HCT116 (cell line): ENCODE measurements at regions not wholly inside any gene's neighbourhood (a gene's known extent, or its start where the extent isn't known, plus 50 kb on each side); places are given as distances from the start of the nearest gene placed in this dataset.

Experiments used
- ATAC-seq: fragments of 200-7000 bp; cut with Tn5 transposase; 2 replicates; pipeline ENCODE4 v1.9.1; 2020; ENCODE audit warnings: mild to moderate bottlenecking, moderate library complexity
- BruUV-seq: library from RNA; stranded (reverse); fragments of 400-500 nt; replicated peaks from 2 replicates; lab custom pipeline; 2021; lab: Mats Ljungman, UMichigan
- CTCF ChIA-PET: fragments of 300-600 bp; sonication (Branson Sonifier 250); formaldehyde crosslinking; loops from one replicate; lab custom pipeline; 2021; ENCODE audit warnings: antibody characterized with exemption; lab: Charles Lee
- POLR2A ChIA-PET: fragments of 300-600, 350-600 bp; sonication (Branson Sonifier 250); formaldehyde crosslinking; loops from one replicate; lab custom pipeline; 2021; ENCODE audit warnings: antibody characterized with exemption; lab: Charles Lee
- RAD21 ChIA-PET, 2 experiments: fragments of 300-600 bp; sonication (Branson Sonifier 250); formaldehyde crosslinking; loops; one replicate each; lab custom pipeline; 2023; ENCODE audit warnings: low total read pairs in 2 of 2; ENCODE audit not compliant: uncharacterized antibody in 2 of 2, unreplicated experiment in 2 of 2, low non-redundant PET in 1 of 2; lab: Charles Lee
- DNase-seq: peaks from one replicate; pipeline ENCODE4 v3.0.0-alpha.2; 2010; ENCODE audit warnings: low read depth, low spot score
- H2AFZ ChIP-seq: fragments of 200-600 bp; shearing (Covaris generic), sonication (generic); 2 replicates; pipeline ENCODE4 v1.6.1; 2017; ENCODE audit warnings: low read depth, mixed run types, mixed read lengths, antibody characterized with exemption, low read length; ENCODE audit not compliant: poor library complexity, severe bottlenecking
- H3K27ac ChIP-seq: 2 replicates; pipeline ENCODE4 v1.5.1; 2012; ENCODE audit warnings: low read depth, low read length
- H3K27me3 ChIP-seq: fragments of 200-600 bp; sonication (generic); 2 replicates; pipeline ENCODE4 v1.6.1; 2016; ENCODE audit warnings: mixed run types, low read length, mixed read lengths; ENCODE audit not compliant: insufficient read depth
- H3K36me3 ChIP-seq, 2 experiments: fragments of 200-500 bp in 1 of 2; fragments of 200-600 bp in 1 of 2; sonication (Bioruptor generic) in 1 of 2; sonication (generic) in 1 of 2; 2 replicates each; pipeline versions ENCODE4 v1.5.1 to v1.6.1; 2014 to 2016; ENCODE audit warnings: low read length in 2 of 2, inconsistent platforms in 1 of 2, mixed read lengths in 1 of 2, mixed run types in 1 of 2; ENCODE audit not compliant: insufficient read depth in 2 of 2, control insufficient read depth in 1 of 2
- H3K4me1 ChIP-seq, 2 experiments: fragments of 200-600 bp in 1 of 2; sonication (generic) in 1 of 2; 2 replicates each; pipeline versions ENCODE4 v1.5.1 to v1.6.1; 2012 to 2017; ENCODE audit warnings: low read length in 2 of 2, inconsistent platforms in 1 of 2, mild to moderate bottlenecking in 1 of 2, mixed read lengths in 1 of 2, mixed run types in 1 of 2, moderate library complexity in 1 of 2; ENCODE audit not compliant: insufficient read depth in 2 of 2, control insufficient read depth in 1 of 2
- H3K4me2 ChIP-seq: fragments of 200-600 bp; sonication (generic); 2 replicates; pipeline ENCODE4 v1.6.1; 2017; ENCODE audit warnings: mixed run types, low read length, mixed read lengths
- H3K4me3 ChIP-seq, 2 experiments: fragments of 200-600 bp in 1 of 2; sonication (generic) in 1 of 2; replicated peaks in 1 of 2; 2 replicates each; pipeline ENCODE4 v1.5.1; 2011 to 2016; ENCODE audit warnings: low read length in 2 of 2, control low read depth in 1 of 2, low read depth in 1 of 2, mild to moderate bottlenecking in 1 of 2, mixed read lengths in 1 of 2, mixed run types in 1 of 2
- H3K79me2 ChIP-seq: fragments of 200-600 bp; sonication (generic); 2 replicates; pipeline ENCODE4 v1.6.1; 2017; ENCODE audit warnings: mild to moderate bottlenecking, mixed run types, low read length, moderate library complexity, mixed read lengths; ENCODE audit not compliant: insufficient read depth
- H3K9ac ChIP-seq: fragments of 200-600 bp; sonication (generic); 2 replicates; pipeline ENCODE4 v1.6.1; 2016; ENCODE audit warnings: low read length, mixed read lengths
- H3K9me2 ChIP-seq: fragments of 200-600 bp; sonication (generic), shearing (Covaris generic); 2 replicates; pipeline ENCODE4 v1.6.1; 2017; ENCODE audit warnings: mixed run types, mild to moderate bottlenecking, moderate library complexity; ENCODE audit not compliant: insufficient read depth
- H3K9me3 ChIP-seq, 2 experiments: fragments of 200-500 bp in 1 of 2; fragments of 200-600 bp in 1 of 2; sonication (Bioruptor generic) in 1 of 2; sonication (generic) in 1 of 2; 2 replicates each; pipeline ENCODE4 v1.6.1; 2014 to 2017; ENCODE audit warnings: low read length in 2 of 2, mixed read lengths in 2 of 2, inconsistent platforms in 1 of 2, low read depth in 1 of 2, mild to moderate bottlenecking in 1 of 2, mixed run types in 1 of 2, moderate library complexity in 1 of 2; ENCODE audit not compliant: control insufficient read depth in 1 of 2, insufficient read depth in 1 of 2
- H4K20me1 ChIP-seq: fragments of 200-600 bp; sonication (generic), shearing (Covaris generic); 2 replicates; pipeline ENCODE4 v1.6.1; 2017; ENCODE audit warnings: mixed run types, mild to moderate bottlenecking, moderate library complexity; ENCODE audit not compliant: insufficient read depth
- ATF3 ChIP-seq: IDR thresholded peaks from 2 replicates; pipeline ENCODE4 v1.6.1; 2012
- CBX3 ChIP-seq: IDR thresholded peaks from 2 replicates; pipeline ENCODE4 v1.6.1; 2012; ENCODE audit warnings: low read depth
- CEBPB ChIP-seq: IDR thresholded peaks from 2 replicates; pipeline ENCODE4 v1.6.1; 2012; ENCODE audit warnings: low read depth
- EGR1 ChIP-seq: IDR thresholded peaks from 2 replicates; pipeline ENCODE4 v1.6.1; 2012; ENCODE audit warnings: low read depth
- ELF1 ChIP-seq: IDR thresholded peaks from 2 replicates; pipeline ENCODE4 v1.6.1; 2012; ENCODE audit warnings: low read depth, borderline replicate concordance
- EZH2 ChIP-seq: fragments of 200-600 bp; sonication (generic); IDR thresholded peaks from 2 replicates; pipeline ENCODE4 v1.6.1; 2017; ENCODE audit warnings: antibody characterized with exemption, mixed run types
- EZH2phosphoT487 ChIP-seq: fragments of 200-600 bp; IDR thresholded peaks from 2 replicates; pipeline ENCODE4 v1.6.1; 2018; ENCODE audit warnings: antibody characterized with exemption, borderline replicate concordance
- FOSL1 ChIP-seq: IDR thresholded peaks from 2 replicates; pipeline ENCODE4 v1.6.1; 2012; ENCODE audit warnings: low read depth
- JUND ChIP-seq: IDR thresholded peaks from 2 replicates; pipeline ENCODE4 v1.6.1; 2012
- POLR2A ChIP-seq: IDR thresholded peaks from 2 replicates; pipeline ENCODE4 v1.7.0; 2011; ENCODE audit warnings: borderline replicate concordance; ENCODE audit not compliant: insufficient read depth, insufficient read length; ENCODE audit errors: extremely low read depth
- POLR2AphosphoS5 ChIP-seq: IDR thresholded peaks from 2 replicates; pipeline ENCODE4 v1.6.1; 2011; ENCODE audit warnings: mild to moderate bottlenecking, low read depth, low read length, moderate library complexity
- REST ChIP-seq: IDR thresholded peaks from 2 replicates; pipeline ENCODE4 v1.6.1; 2012; ENCODE audit warnings: low read depth
- SIN3A ChIP-seq: IDR thresholded peaks from 2 replicates; pipeline ENCODE4 v1.6.1; 2012; ENCODE audit warnings: low read depth
- SP1 ChIP-seq: IDR thresholded peaks from 2 replicates; pipeline ENCODE4 v1.6.1; 2012; ENCODE audit warnings: low read depth
- SRF ChIP-seq: IDR thresholded peaks from 2 replicates; pipeline ENCODE4 v1.6.1; 2012; ENCODE audit warnings: low read depth
- TCF7L2 ChIP-seq: IDR thresholded peaks from 2 replicates; pipeline ENCODE4 v1.7.0; 2011; ENCODE audit warnings: borderline replicate concordance, inconsistent platforms; ENCODE audit not compliant: insufficient read depth, insufficient read length; ENCODE audit errors: extremely low read depth
- YY1 ChIP-seq: IDR thresholded peaks from 2 replicates; pipeline ENCODE4 v1.6.1; 2011; ENCODE audit warnings: low read length, low read depth, moderate library complexity, mild to moderate bottlenecking; ENCODE audit not compliant: insufficient replicate concordance; ENCODE audit errors: extremely low read depth
- ZBTB33 ChIP-seq: IDR thresholded peaks from 2 replicates; pipeline ENCODE4 v1.6.1; 2011; ENCODE audit warnings: mild to moderate bottlenecking, low read length, moderate library complexity; ENCODE audit not compliant: insufficient replicate concordance; ENCODE audit errors: extremely low read depth
- ZNF274 ChIP-seq: fragments of 200-500 bp; sonication (Bioruptor generic); IDR thresholded peaks from 2 replicates; pipeline ENCODE4 v1.6.1; 2014; ENCODE audit warnings: mild to moderate bottlenecking, low read depth, low read length, inconsistent platforms
- intact Hi-C: fragments of 100-400 bp; cut with micrococcal nuclease; formaldehyde crosslinking; loops from 2 replicates; pipeline ENCODE4 v1.10.0; 2022

- Histone ChIP-seq H4K20me1 (no peaks in the 10 kb centered on the region), H3K79me2 (no peaks in the 10 kb centered on the region), H3K27ac (no peak overlapping the region), H3K4me1 (no peaks in the 10 kb centered on the region), H3K27me3 (no peaks in the 10 kb centered on the region), H3K9me2 (no peaks in the 10 kb centered on the region), H2AFZ (no peak overlapping the region), H3K4me2 (no peak overlapping the region), H3K9ac (no peak overlapping the region), H3K4me3 (no peak overlapping the region), H3K36me3 (no peaks in the 10 kb centered on the region), H3K9me3 (no peaks in the 10 kb centered on the region)
- CTCF ChIA-PET, result no interaction called here
- POLR2A ChIA-PET, result no interaction called here
- RAD21 ChIA-PET, result no interaction called here
- DNase-seq (no peak), ATAC-seq (no peak)
- BruUV-seq, result no TSS peak
- TF ChIP-seq ZNF274, result no peak
- TF ChIP-seq ZBTB33, result no peak
- no peak for TF ChIP-seq POLR2A
- no peak for TF ChIP-seq SIN3A
- no peak for TF ChIP-seq JUND
- TF ChIP-seq POLR2AphosphoS5, result no peak
- no peak for TF ChIP-seq YY1
- no peak for TF ChIP-seq TCF7L2
- TF ChIP-seq SRF, result no peak
- no peak for TF ChIP-seq EZH2
- no peak for TF ChIP-seq FOSL1
- TF ChIP-seq CBX3, result no peak
- TF ChIP-seq REST, result no peak
- TF ChIP-seq ATF3, result no peak
- TF ChIP-seq EZH2phosphoT487, result no peak
- TF ChIP-seq CEBPB, result no peak
- TF ChIP-seq ELF1, result no peak
- TF ChIP-seq SP1, result no peak
- no peak for TF ChIP-seq EGR1
- intact Hi-C loops, result no loop called here
Observed at GRCh38 chr15:31814082-31814481, 216.2 kb upstream of the CHRNA7 start.
